ENCODE measurements at regions not wholly inside any gene's neighbourhood (a gene's known extent, or its start where the extent isn't known, plus 50 kb on each side); places are given as distances from the start of the nearest gene placed in this dataset.

DNA sequence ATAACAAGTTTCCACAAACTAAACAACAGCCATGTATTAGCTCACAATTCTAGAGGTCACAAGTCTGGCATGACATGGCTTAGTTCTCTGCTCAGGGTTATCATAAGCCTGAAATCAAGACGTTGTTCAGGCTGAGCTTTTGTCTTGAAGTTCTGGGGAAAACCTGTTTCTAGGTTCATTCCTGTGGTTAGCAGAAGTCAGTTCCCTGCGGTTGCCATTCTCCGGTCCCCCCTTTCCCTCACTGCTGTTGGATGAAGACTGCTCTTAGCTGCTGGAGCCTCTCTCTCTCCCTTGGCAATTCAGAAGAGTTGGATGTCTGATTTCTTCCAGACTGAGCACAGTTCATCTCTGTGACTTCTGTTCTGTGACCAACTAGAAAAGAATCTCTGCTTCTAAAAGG, 962.6 kb downstream of the PCDH7 start:
- H3K36me3 Mint-ChIP-seq (ENCODE audit: insufficient read depth, unreplicated experiment): no peaks in the 10 kb centered on the region
- no peak for DNase-seq
- H3K9me3 Mint-ChIP-seq (ENCODE audit: low read depth, unreplicated experiment): peaks cover 3% of the 10 kb centered on the region
- intact Hi-C loops (cut with micrococcal nuclease; ENCODE audit: unreplicated experiment): no loop called here
- H3K27ac Mint-ChIP-seq (ENCODE audit: unreplicated experiment): no peak overlapping the region
- TF ChIP-seq, protein P1, sequence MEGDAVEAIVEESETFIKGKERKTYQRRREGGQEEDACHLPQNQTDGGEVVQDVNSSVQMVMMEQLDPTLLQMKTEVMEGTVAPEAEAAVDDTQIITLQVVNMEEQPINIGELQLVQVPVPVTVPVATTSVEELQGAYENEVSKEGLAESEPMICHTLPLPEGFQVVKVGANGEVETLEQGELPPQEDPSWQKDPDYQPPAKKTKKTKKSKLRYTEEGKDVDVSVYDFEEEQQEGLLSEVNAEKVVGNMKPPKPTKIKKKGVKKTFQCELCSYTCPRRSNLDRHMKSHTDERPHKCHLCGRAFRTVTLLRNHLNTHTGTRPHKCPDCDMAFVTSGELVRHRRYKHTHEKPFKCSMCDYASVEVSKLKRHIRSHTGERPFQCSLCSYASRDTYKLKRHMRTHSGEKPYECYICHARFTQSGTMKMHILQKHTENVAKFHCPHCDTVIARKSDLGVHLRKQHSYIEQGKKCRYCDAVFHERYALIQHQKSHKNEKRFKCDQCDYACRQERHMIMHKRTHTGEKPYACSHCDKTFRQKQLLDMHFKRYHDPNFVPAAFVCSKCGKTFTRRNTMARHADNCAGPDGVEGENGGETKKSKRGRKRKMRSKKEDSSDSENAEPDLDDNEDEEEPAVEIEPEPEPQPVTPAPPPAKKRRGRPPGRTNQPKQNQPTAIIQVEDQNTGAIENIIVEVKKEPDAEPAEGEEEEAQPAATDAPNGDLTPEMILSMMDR (IDR thresholded peaks at IDR 0.05; ENCODE audit: unreplicated experiment): no peak
- no peak overlapping the region for H3K4me3 Mint-ChIP-seq (ENCODE audit: low read depth, unreplicated experiment)
- no peaks in the 10 kb centered on the region for H3K4me1 Mint-ChIP-seq (ENCODE audit: low read depth, unreplicated experiment)
- no peaks in the 10 kb centered on the region for H3K27me3 Mint-ChIP-seq (ENCODE audit: unreplicated experiment)
- CTCF ChIA-PET: no interaction called here
- BruUV-seq (replicated peaks): no TSS peak

DNA sequence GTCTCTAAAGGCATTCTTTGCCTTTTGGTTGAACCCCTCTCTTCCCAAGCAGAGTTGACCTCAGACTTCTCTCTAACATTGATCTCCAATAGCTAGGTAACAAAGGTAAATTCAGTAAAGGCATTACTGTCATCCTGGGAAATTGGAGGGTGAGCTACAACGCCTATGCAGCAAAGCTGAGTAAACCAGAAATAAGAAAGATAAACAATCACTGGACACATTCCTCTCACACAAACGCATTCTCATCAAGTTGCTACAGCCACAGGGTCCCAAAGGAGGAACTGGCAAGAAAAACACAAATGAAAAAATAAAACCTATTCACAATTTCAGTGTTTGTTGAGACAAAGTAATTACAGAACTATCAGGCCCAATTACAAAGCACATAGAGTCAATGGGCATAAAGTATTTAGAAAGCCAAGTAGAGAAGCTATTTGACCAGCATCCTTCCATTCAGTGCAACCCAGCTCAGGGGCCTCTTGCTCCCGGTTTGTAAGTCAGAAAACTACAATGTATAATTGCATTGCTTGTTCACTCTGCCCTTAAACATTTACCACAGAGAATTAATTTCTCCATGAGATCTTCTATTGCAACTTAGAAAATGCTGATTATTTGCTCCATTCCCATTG, 967.7 kb downstream of the PCDH7 start:
- Mint-ChIP-seq H3K36me3 (ENCODE audit: insufficient read depth, unreplicated experiment) (no peaks in the 10 kb centered on the region), H3K27ac (ENCODE audit: unreplicated experiment) (no peak overlapping the region), H3K9me3 (ENCODE audit: low read depth, unreplicated experiment) (no peaks in the 10 kb centered on the region), H3K27me3 (ENCODE audit: unreplicated experiment) (no peaks in the 10 kb centered on the region), H3K4me3 (ENCODE audit: low read depth, unreplicated experiment) (no peak overlapping the region), H3K4me1 (ENCODE audit: low read depth, unreplicated experiment) (no peaks in the 10 kb centered on the region)
- DNase-seq: no peak
- CTCF ChIA-PET: no interaction called here
- BruUV-seq (replicated peaks): no TSS peak
- intact Hi-C loops (cut with micrococcal nuclease; ENCODE audit: unreplicated experiment): no loop called here
- TF ChIP-seq, protein P1 (IDR thresholded peaks at IDR 0.05; ENCODE audit: unreplicated experiment): no peak

DNA sequence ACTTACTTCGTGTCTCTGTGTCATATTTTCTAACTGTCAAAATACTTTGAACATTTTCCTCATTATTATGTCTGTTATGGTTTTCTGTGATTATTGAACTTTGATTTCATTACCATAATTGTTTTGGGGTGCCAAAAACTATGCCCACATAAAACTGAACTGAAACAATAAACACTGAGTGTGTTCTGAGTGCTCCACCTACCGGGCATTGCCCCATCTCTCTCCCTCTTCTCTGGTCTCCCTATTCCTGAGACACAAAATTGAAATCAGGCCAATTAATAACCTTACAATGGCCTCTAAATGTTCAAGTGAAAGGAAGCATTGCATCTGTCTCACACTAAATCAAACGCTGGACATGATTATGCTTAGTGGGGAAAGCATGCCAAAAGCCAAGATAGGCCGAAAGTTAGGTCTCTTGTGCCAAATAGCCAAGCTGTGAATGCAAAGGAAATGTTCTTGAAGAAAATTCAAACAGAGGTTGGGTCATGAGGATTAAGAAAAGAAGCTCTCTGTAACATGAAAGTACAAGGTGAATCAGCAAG, 972.3 kb downstream of the PCDH7 start:
- Mint-ChIP-seq H3K27me3 (ENCODE audit: unreplicated experiment) (no peaks in the 10 kb centered on the region), H3K27ac (ENCODE audit: unreplicated experiment) (no peak overlapping the region), H3K36me3 (ENCODE audit: insufficient read depth, unreplicated experiment) (no peaks in the 10 kb centered on the region), H3K4me1 (ENCODE audit: low read depth, unreplicated experiment) (no peaks in the 10 kb centered on the region), H3K9me3 (ENCODE audit: low read depth, unreplicated experiment) (peaks cover 6% of the 10 kb centered on the region), H3K4me3 (ENCODE audit: low read depth, unreplicated experiment) (no peak overlapping the region)
- BruUV-seq (replicated peaks): no TSS peak
- TF ChIP-seq, protein P1 (IDR thresholded peaks at IDR 0.05; ENCODE audit: unreplicated experiment): no peak
- CTCF ChIA-PET: no interaction called here
- no peak for DNase-seq
- intact Hi-C loops (cut with micrococcal nuclease; ENCODE audit: unreplicated experiment): no loop called here

DNA sequence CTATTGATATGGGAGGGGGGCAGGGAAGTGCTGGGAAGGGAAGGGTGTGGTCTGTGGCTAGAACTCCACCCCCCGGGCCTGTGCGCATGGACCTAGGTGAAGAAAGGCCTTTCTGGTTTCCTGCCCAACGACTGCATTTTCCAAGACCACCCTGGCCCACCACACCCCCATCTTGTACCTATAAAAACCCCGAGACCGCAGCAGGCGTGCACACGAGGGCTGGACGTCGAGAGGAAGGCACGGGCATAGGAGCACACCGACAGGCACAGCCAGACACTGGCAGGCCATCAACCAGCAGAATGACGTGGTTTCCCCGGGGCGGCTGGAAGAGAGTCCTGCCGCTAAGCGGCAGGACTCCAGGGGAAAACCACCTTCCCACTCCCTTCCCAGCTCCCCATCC, 981.1 kb downstream of the PCDH7 start:
- no TSS peak for BruUV-seq (replicated peaks)
- no peaks in the 10 kb centered on the region for H3K27me3 Mint-ChIP-seq (ENCODE audit: unreplicated experiment)
- no peak overlapping the region for H3K4me3 Mint-ChIP-seq (ENCODE audit: low read depth, unreplicated experiment)
- H3K9me3 Mint-ChIP-seq (ENCODE audit: low read depth, unreplicated experiment): peaks cover 6% of the 10 kb centered on the region
- intact Hi-C loops (cut with micrococcal nuclease; ENCODE audit: unreplicated experiment): no loop called here
- no peaks in the 10 kb centered on the region for H3K4me1 Mint-ChIP-seq (ENCODE audit: low read depth, unreplicated experiment)
- no peak for DNase-seq
- CTCF ChIA-PET: no interaction called here
- TF ChIP-seq, protein P1 (IDR thresholded peaks at IDR 0.05; ENCODE audit: unreplicated experiment): no peak
- H3K36me3 Mint-ChIP-seq (ENCODE audit: insufficient read depth, unreplicated experiment): no peaks in the 10 kb centered on the region
- no peak overlapping the region for H3K27ac Mint-ChIP-seq (ENCODE audit: unreplicated experiment)

Data from Calu3 (cell line).